Naive B cell (primary cell): ENCODE measurements at regions not wholly inside any gene's neighbourhood (a gene's known extent, or its start where the extent isn't known, plus 50 kb on each side); places are given as distances from the start of the nearest gene placed in this dataset.
"Not testable (repeated sequence)": the region's sequence is repeated elsewhere in the genome, so short reads cannot be mapped to it uniquely, and the experiment has no call there.

Experiments used
- ATAC-seq, 2 donors: fragments of 150-1000 bp; cut with Tn5 transposase; 2 replicates each; pipeline ENCODE4 v1.10.0; 2021; ENCODE audit warnings: low read depth in 2 of 2, mild to moderate bottlenecking in 2 of 2, moderate library complexity in 2 of 2
- DNase-seq: peaks from one replicate; pipeline ENCODE4 v3.0.0; 2022
- H3K27ac Mint-ChIP-seq, 6 donors: one replicate each; pipeline ENCODE4 v1.8.0; 2020 to 2022; ENCODE audit warnings: mild to moderate bottlenecking in 6 of 6, mixed read lengths in 6 of 6, moderate library complexity in 5 of 6, inconsistent platforms in 2 of 6
- H3K27me3 Mint-ChIP-seq, 3 donors: one replicate each; pipeline ENCODE4 v1.8.0; 2021 to 2022; ENCODE audit warnings: mixed read lengths in 3 of 3, mild to moderate bottlenecking in 1 of 3
- H3K36me3 Mint-ChIP-seq, 2 donors: one replicate each; pipeline ENCODE4 v1.8.0; 2020 to 2022; ENCODE audit warnings: mixed read lengths in 2 of 2, inconsistent platforms in 1 of 2, mild to moderate bottlenecking in 1 of 2
- H3K4me1 Mint-ChIP-seq, 3 donors: one replicate each; pipeline ENCODE4 v1.8.0; 2020 to 2022; ENCODE audit warnings: mixed read lengths in 3 of 3, inconsistent platforms in 1 of 3, mild to moderate bottlenecking in 1 of 3, moderate library complexity in 1 of 3
- H3K4me3 Mint-ChIP-seq, 8 donors: one replicate each; pipeline ENCODE4 v1.8.0; 2020 to 2022; ENCODE audit warnings: mild to moderate bottlenecking in 8 of 8, mixed read lengths in 8 of 8, moderate library complexity in 8 of 8, inconsistent platforms in 2 of 8
- H3K9me3 Mint-ChIP-seq, 7 donors: one replicate each; pipeline ENCODE4 v1.8.0; 2020 to 2022; ENCODE audit warnings: mixed read lengths in 7 of 7, mild to moderate bottlenecking in 5 of 7, inconsistent platforms in 2 of 7, moderate library complexity in 1 of 7

- no peak overlapping the region for H3K4me3 Mint-ChIP-seq
- H3K9me3 Mint-ChIP-seq: peaks cover 0 to 2% (median 0%) of the 10 kb centered on the region in 7 donors
- H3K36me3 Mint-ChIP-seq: no peaks in the 10 kb centered on the region
- no peak overlapping the region for H3K27ac Mint-ChIP-seq
- no peaks in the 10 kb centered on the region for H3K4me1 Mint-ChIP-seq
- ATAC-seq: no peak
- no peaks in the 10 kb centered on the region for H3K27me3 Mint-ChIP-seq
- DNase-seq: no peak
These were observed 211.7 kb upstream of the ELL2 start for GRCh38 chr5:96173366-96173765.

GRCh38 chr5:96172436-96172835, 210.8 kb upstream of the ELL2 start:
- no peak overlapping the region for H3K4me3 Mint-ChIP-seq
- H3K4me1 Mint-ChIP-seq: no peaks in the 10 kb centered on the region
- H3K27ac Mint-ChIP-seq: no peak overlapping the region
- H3K27me3 Mint-ChIP-seq: no peaks in the 10 kb centered on the region
- DNase-seq: no peak
- no peaks in the 10 kb centered on the region for H3K36me3 Mint-ChIP-seq
- H3K9me3 Mint-ChIP-seq: peaks cover 0 to 2% (median 0%) of the 10 kb centered on the region in 7 donors
- ATAC-seq: no peak

GRCh38 chr5:96171973-96172372, 210.3 kb upstream of the ELL2 start:
- H3K4me1 Mint-ChIP-seq, H3K9me3 Mint-ChIP-seq, H3K36me3 Mint-ChIP-seq, H3K27ac Mint-ChIP-seq, DNase-seq, H3K27me3 Mint-ChIP-seq, ATAC-seq, H3K4me3 Mint-ChIP-seq: not testable (repeated sequence)

- H3K4me3 Mint-ChIP-seq, H3K27ac Mint-ChIP-seq, DNase-seq, H3K27me3 Mint-ChIP-seq, H3K9me3 Mint-ChIP-seq, H3K4me1 Mint-ChIP-seq, ATAC-seq, H3K36me3 Mint-ChIP-seq: not testable (repeated sequence)
These were observed 209.0 kb upstream of the ELL2 start for GRCh38 chr5:96170481-96171125.

DNA sequence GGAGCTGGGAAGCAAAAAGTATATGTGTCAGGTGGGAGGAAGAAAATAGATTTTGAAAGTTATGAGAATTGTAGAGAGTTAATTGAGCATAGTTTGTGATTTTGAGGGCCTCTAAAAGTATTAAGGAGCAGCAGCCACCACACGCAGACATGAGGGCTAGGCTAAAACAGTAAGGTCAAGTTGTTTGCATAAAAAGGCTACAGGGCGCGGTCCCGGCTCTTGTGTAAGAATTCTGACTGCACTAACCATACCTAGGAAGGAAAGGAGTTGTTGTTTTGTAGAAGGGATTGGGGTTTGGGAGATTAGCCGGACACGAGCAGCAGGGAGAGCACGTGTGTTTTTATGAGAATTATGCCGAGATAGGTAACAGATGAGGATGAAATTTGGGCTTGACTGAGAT, 207.2 kb upstream of the ELL2 start:
- H3K4me3 Mint-ChIP-seq, H3K36me3 Mint-ChIP-seq, H3K27ac Mint-ChIP-seq, H3K9me3 Mint-ChIP-seq, H3K4me1 Mint-ChIP-seq, DNase-seq, ATAC-seq: not testable (repeated sequence)
- peaks cover 0 to 11% (median 4%) of the 10 kb centered on the region in 3 donors for H3K27me3 Mint-ChIP-seq

DNA sequence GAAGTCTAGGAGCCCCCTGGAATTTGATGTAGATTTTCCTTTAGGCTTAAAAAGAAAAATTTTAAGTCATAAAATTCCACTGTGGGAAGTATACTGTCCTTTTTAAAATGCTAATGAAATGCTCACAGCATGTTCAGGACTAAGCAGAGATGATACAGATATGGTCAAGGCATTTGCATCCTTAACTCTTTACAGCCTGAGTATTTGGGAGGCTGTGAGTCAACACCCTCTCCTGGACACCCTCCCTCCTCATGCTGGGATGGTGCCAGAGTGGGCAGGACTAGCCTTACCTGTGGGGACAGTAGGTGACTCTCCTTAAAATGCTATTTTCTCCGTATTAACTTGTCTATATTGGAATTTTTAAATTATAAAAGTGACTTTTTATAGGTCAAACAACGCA, 197.4 kb upstream of the ELL2 start:
- Mint-ChIP-seq H3K4me1 (no peaks in the 10 kb centered on the region), H3K4me3 (no peak overlapping the region), H3K27ac (no peak overlapping the region), H3K27me3 (peaks cover 0 to 8% (median 6%) of the 10 kb centered on the region in 3 donors), H3K36me3 (no peaks in the 10 kb centered on the region), H3K9me3 (no peaks in the 10 kb centered on the region)
- DNase-seq (no peak), ATAC-seq (no peak)

- Mint-ChIP-seq H3K36me3 (no peaks in the 10 kb centered on the region), H3K27ac (no peak overlapping the region), H3K4me1 (no peaks in the 10 kb centered on the region), H3K27me3 (peaks cover 0 to 8% (median 6%) of the 10 kb centered on the region in 3 donors), H3K9me3 (no peaks in the 10 kb centered on the region), H3K4me3 (no peak overlapping the region)
- ATAC-seq: no peak
- no peak for DNase-seq
These were observed 196.2 kb upstream of the ELL2 start for GRCh38 chr5:96157841-96158291.

- ATAC-seq: no peak
- no peak for DNase-seq
- no peak overlapping the region for H3K4me3 Mint-ChIP-seq
- no peaks in the 10 kb centered on the region for H3K36me3 Mint-ChIP-seq
- H3K4me1 Mint-ChIP-seq: no peaks in the 10 kb centered on the region
- peaks cover 0 to 8% (median 6%) of the 10 kb centered on the region in 3 donors for H3K27me3 Mint-ChIP-seq
- no peak overlapping the region for H3K27ac Mint-ChIP-seq
- H3K9me3 Mint-ChIP-seq: no peaks in the 10 kb centered on the region
These were observed 195.6 kb upstream of the ELL2 start for GRCh38 chr5:96157077-96157780.

DNA sequence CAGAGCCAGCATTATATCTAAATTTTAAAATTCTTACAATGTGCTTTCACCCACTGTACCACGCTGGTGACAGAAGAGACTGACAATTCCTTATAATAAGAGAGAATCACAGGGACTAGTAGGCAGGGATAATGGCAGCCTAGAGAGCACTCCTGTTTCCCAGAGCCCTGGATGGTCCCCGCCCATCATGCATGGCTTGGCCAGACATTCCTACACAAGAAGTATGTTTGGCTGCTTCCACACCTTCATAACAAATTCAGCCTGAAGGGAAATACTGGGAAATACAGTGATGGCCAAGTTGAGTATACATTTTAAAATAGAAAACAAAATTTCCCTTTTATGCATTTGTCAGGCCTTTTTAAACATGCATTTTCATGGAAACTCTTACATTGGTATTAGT, 193.5 kb upstream of the ELL2 start:
- no peak for ATAC-seq
- H3K27me3 Mint-ChIP-seq: peaks cover 0 to 9% (median 5%) of the 10 kb centered on the region in 3 donors
- H3K36me3 Mint-ChIP-seq: no peaks in the 10 kb centered on the region
- no peak overlapping the region for H3K4me3 Mint-ChIP-seq
- no peaks in the 10 kb centered on the region for H3K9me3 Mint-ChIP-seq
- no peaks in the 10 kb centered on the region for H3K4me1 Mint-ChIP-seq
- no peak overlapping the region for H3K27ac Mint-ChIP-seq
- no peak for DNase-seq

DNA sequence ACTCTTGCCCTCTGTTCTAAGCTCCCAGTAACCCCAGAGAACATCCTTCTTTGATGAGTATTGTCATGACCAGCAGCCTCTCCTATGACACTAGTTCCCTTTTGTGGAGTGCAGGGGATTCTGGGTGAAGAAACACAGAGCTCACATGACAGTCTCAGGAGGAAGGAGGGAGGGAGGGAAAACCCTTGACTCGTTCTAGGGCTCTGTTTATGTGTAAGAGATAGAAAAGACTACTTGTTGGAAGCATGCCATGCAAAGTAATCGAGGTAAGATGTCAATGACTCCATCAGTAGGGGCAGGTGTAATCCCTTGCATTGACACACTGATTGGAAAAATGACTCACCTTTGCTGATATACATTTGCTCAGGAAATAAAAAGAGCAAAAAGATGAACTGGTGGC, 190.2 kb upstream of the ELL2 start:
- H3K4me1 Mint-ChIP-seq: no peaks in the 10 kb centered on the region
- DNase-seq: no peak
- H3K36me3 Mint-ChIP-seq: no peaks in the 10 kb centered on the region
- peak; percentile 25 to 41 for ATAC-seq
- no peak overlapping the region for H3K4me3 Mint-ChIP-seq
- H3K9me3 Mint-ChIP-seq: no peaks in the 10 kb centered on the region
- no peak overlapping the region for H3K27ac Mint-ChIP-seq
- H3K27me3 Mint-ChIP-seq: peaks cover 0 to 8% (median 0%) of the 10 kb centered on the region in 3 donors

DNA sequence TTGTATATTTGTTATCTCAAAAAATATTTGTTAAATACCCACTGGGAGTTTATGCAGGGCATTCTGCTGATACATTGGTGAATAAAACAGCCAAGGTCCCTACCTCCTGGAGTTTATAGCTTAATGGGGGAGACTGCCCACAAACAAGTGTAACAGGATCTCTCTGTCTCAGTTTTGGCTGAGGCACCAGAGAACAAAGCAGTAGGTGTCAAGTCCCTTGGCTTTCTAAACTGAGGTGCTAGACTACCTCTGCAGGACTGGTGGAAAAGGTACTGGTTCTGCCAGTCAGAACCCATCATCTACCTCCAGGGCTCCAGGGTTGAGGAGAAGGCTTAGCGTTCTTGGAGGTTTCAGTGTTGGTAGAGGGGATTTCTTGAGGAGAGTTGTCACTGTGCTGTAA, 188.4 kb upstream of the ELL2 start:
- Mint-ChIP-seq H3K4me1 (no peaks in the 10 kb centered on the region), H3K27ac (peak overlapping the region in 1 of 6 donors; percentile 11), H3K4me3 (no peak overlapping the region), H3K9me3 (no peaks in the 10 kb centered on the region), H3K36me3 (no peaks in the 10 kb centered on the region), H3K27me3 (peaks cover 0 to 8% (median 0%) of the 10 kb centered on the region in 3 donors)
- no peak for DNase-seq
- no peak for ATAC-seq

- DNase-seq (no peak), ATAC-seq (no peak)
These were observed 187.9 kb upstream of the ELL2 start for GRCh38 chr5:96149546-96149945.

DNA sequence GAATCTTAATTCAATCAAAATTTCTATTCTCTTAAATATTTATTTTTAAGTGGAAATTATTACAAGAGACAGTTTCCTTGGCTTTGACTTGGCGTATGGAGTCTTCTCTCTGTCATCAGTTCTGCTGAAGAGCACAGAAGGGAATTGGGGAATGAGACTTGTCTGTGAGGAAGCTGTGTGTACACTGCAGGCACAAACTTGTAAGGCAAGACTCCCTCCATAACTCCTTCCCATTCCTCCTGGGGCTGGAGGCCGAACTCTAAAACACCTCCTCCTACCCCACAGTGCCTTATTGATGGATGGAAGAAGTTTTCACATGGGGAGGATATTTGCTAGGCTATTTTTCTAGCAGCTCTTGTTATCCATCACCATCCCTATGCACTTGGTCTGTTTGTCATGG, 187.4 kb upstream of the ELL2 start:
- no peaks in the 10 kb centered on the region for H3K36me3 Mint-ChIP-seq
- H3K27me3 Mint-ChIP-seq: peaks cover 0 to 8% (median 0%) of the 10 kb centered on the region in 3 donors
- DNase-seq (no peak), ATAC-seq (no peak)
- H3K4me1 Mint-ChIP-seq: no peaks in the 10 kb centered on the region
- no peaks in the 10 kb centered on the region for H3K9me3 Mint-ChIP-seq
- no peak overlapping the region for H3K27ac Mint-ChIP-seq
- H3K4me3 Mint-ChIP-seq: no peak overlapping the region

More at GRCh38 chr5:96149546-96149945, 187.9 kb upstream of the ELL2 start:
- H3K27me3 Mint-ChIP-seq: peaks cover 0 to 8% (median 0%) of the 10 kb centered on the region in 3 donors
- no peaks in the 10 kb centered on the region for H3K36me3 Mint-ChIP-seq
- no peak overlapping the region for H3K27ac Mint-ChIP-seq
- H3K9me3 Mint-ChIP-seq: no peaks in the 10 kb centered on the region
- no peaks in the 10 kb centered on the region for H3K4me1 Mint-ChIP-seq
- H3K4me3 Mint-ChIP-seq: no peak overlapping the region

DNA sequence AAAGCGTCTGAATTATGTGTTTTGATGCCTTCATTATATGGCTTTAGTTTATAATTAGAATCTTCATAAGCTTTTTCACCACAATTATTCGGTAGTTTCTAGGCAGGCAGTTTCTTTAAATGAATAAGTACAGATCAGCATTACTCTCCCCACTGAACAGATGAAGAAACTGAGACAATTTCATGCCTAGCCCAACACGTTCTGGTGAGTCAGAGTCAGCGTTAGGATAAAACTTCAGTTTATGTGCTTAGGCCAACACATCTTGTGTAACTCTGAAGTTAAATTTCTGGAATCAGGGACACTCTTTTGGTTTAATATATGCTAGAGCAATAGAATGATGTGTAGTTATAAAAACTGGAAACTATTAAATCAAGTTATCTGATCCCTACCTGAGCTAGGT, 186.7 kb upstream of the ELL2 start:
- Mint-ChIP-seq H3K36me3 (no peaks in the 10 kb centered on the region), H3K4me3 (no peak overlapping the region), H3K27ac (no peak overlapping the region), H3K27me3 (peaks cover 0 to 8% (median 0%) of the 10 kb centered on the region in 3 donors), H3K4me1 (no peaks in the 10 kb centered on the region), H3K9me3 (no peaks in the 10 kb centered on the region)
- ATAC-seq (no peak), DNase-seq (no peak)
